Astrocyte of the spinal cord (primary cell): ENCODE measurements at regions not wholly inside any gene's neighbourhood (a gene's known extent, or its start where the extent isn't known, plus 50 kb on each side); places are given as distances from the start of the nearest gene placed in this dataset.

Experiments
- DNase-seq: peaks from one replicate; pipeline ENCODE4 v3.0.0; 2011; ENCODE audit warnings: low read depth, low spot score
- H3K4me3 ChIP-seq: 2 replicates; pipeline ENCODE4 v1.5.1; 2011; ENCODE audit warnings: low read depth, mild to moderate bottlenecking, low read length, moderate library complexity
- in situ Hi-C: cut with HindIII; loops from 2 replicates; pipeline ENCODE4 v1.10.0; 2017; ENCODE audit warnings: low sequenced_read_pairs
- TF ChIP-seq, protein P1 (sequence below): IDR thresholded peaks from 2 replicates; pipeline ENCODE4 v1.5.1; 2012; ENCODE audit warnings: low read depth, mild to moderate bottlenecking, low read length, inconsistent platforms

- DNase-seq, result no peak
- in situ Hi-C loops, result no loop called here
- TF ChIP-seq, protein P1, sequence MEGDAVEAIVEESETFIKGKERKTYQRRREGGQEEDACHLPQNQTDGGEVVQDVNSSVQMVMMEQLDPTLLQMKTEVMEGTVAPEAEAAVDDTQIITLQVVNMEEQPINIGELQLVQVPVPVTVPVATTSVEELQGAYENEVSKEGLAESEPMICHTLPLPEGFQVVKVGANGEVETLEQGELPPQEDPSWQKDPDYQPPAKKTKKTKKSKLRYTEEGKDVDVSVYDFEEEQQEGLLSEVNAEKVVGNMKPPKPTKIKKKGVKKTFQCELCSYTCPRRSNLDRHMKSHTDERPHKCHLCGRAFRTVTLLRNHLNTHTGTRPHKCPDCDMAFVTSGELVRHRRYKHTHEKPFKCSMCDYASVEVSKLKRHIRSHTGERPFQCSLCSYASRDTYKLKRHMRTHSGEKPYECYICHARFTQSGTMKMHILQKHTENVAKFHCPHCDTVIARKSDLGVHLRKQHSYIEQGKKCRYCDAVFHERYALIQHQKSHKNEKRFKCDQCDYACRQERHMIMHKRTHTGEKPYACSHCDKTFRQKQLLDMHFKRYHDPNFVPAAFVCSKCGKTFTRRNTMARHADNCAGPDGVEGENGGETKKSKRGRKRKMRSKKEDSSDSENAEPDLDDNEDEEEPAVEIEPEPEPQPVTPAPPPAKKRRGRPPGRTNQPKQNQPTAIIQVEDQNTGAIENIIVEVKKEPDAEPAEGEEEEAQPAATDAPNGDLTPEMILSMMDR, result no peak
- no peak overlapping the region for H3K4me3 ChIP-seq
These were observed 56.4 kb upstream of the BARX2 start for GRCh38 chr11:129319201-129319600.

- no peak overlapping the region for H3K4me3 ChIP-seq
- in situ Hi-C loops, result no loop called here
- TF ChIP-seq, protein P1, result no peak
- no peak for DNase-seq
These were observed 58.1 kb upstream of the BARX2 start for GRCh38 chr11:129317571-129317970.

GRCh38 chr11:129316781-129317180, 58.9 kb upstream of the BARX2 start:
- DNase-seq, result no peak
- in situ Hi-C loops, result no loop called here
- H3K4me3 ChIP-seq, result no peak overlapping the region
- TF ChIP-seq, protein P1, result no peak

DNA sequence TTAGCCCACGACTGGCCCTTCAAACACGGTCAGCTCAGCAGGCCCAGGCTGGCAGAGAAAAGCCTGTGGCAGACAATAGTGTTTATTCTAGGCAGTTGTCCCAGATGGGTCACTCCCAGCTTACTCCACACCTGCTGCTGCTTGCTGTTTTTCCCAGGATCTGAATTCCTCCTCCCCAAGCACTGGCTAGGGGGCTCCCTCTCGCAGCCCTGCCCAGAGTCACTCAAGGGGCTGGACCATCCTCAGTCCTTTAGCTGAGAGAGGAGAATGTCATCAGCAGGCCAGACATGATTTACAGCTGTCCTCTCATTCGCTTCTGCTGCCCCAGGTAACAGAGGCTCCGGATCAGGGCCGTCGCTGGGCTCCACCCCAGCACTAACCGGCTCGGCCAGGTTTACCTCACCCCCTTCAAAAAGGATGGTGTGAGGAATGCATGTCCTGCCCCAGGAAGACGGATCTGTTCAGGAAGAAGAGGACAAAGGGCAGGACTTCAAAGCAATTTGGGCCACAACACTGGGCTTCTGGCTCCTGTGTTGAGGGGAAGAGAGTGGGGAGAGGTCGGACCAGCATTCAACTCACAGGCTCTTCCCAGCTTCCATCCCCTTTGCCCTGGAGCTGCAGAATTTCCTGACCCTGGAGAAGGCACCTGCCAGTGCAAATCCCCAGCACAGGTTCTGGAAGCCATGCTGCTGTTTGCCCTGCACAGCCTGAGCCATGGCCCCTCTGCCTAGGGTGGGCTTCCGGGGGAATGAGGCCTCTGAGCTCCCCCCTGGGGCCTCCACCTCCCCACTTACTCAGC, 59.7 kb upstream of the BARX2 start:
- TF ChIP-seq, protein P1, result no peak
- no peak for DNase-seq
- in situ Hi-C loops, result no loop called here
- H3K4me3 ChIP-seq, result no peak overlapping the region

GRCh38 chr11:129314371-129314770, 61.3 kb upstream of the BARX2 start:
- TF ChIP-seq, protein P1, result no peak
- in situ Hi-C loops, result no loop called here
- H3K4me3 ChIP-seq, result no peak overlapping the region

GRCh38 chr11:129313541-129314297, 61.9 kb upstream of the BARX2 start:
- DNase-seq, result peak; percentile 26
- TF ChIP-seq, protein P1, result no peak
- no peak overlapping the region for H3K4me3 ChIP-seq
- in situ Hi-C loops, result no loop called here

More at GRCh38 chr11:129314371-129314770, 61.3 kb upstream of the BARX2 start:
- DNase-seq, result no peak
